ENCODE measurements at regions not wholly inside any gene's neighbourhood (a gene's known extent, or its start where the extent isn't known, plus 50 kb on each side); places are given as distances from the start of the nearest gene placed in this dataset.

DNA sequence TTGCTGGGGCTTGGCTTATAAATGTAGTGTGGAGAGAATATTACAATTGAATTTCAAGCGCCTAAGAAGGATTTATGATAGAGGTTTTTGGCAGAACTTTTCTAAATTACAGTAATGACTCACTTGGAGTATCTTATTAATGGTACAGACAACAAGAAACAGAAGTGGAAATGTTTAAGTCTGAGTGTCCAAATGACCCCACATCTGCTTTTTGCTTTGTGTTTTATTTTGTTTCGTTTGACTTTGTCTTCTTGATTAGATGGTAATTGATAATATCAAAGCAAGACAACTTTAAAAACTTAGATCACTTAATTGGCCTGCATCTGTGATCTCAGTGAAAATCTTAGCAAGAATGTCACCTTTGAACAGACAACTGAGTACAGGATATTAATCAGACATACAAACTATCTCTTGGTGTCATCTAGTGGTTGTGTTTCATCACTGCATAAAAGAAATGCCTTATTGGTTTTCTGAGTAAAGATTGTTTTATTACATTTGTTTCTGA lies 577.4 kb downstream of the ISL1 start:
- H3K4me3 ChIP-seq (ENCODE audit: control insufficient read depth, low read depth, low read length): no peak overlapping the region
- no peak for TF ChIP-seq CTCF (IDR thresholded peaks at IDR 0.05; ENCODE audit: control insufficient read depth, insufficient read depth, low read depth, low read length, missing control alignments)
- DNase-seq (ENCODE audit: low read depth): no peak

GRCh38 chr5:51961154-51961562 lies 577.9 kb downstream of the ISL1 start:
- TF ChIP-seq CTCF (IDR thresholded peaks at IDR 0.05; ENCODE audit: control insufficient read depth, insufficient read depth, low read depth, low read length, missing control alignments): no peak
- DNase-seq (ENCODE audit: low read depth): no peak
- no peak overlapping the region for H3K4me3 ChIP-seq (ENCODE audit: control insufficient read depth, low read depth, low read length)

DNA sequence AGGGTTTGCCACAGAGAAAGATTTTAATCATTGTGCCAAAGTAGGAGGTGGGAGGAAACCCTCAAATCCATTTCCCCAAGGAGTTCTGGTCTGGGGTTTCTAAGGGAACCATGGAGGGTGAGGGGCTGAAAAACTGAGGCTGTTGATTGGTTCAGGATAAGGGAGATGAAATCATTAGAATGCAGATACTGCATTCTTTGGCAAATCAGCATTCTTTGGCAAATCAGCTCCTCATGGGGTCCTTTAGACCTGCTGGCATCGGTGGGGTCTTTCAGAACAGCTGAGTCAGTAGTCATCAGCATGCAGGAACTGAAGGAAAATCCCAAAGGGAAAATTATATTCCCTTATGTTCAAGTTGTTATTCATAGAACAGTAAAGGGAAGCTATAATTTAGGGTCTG lies 585.5 kb downstream of the ISL1 start:
- DNase-seq (ENCODE audit: low read depth): no peak
- H3K4me3 ChIP-seq (ENCODE audit: control insufficient read depth, low read depth, low read length): no peak overlapping the region
- TF ChIP-seq CTCF (IDR thresholded peaks at IDR 0.05; ENCODE audit: control insufficient read depth, insufficient read depth, low read depth, low read length, missing control alignments): no peak

- H3K4me3 ChIP-seq (ENCODE audit: control insufficient read depth, low read depth, low read length): no peak overlapping the region
- no peak for TF ChIP-seq CTCF (IDR thresholded peaks at IDR 0.05; ENCODE audit: control insufficient read depth, insufficient read depth, low read depth, low read length, missing control alignments)
- no peak for DNase-seq (ENCODE audit: low read depth)
These were observed 591.6 kb downstream of the ISL1 start for GRCh38 chr5:51974834-51975233.

- H3K4me3 ChIP-seq (ENCODE audit: control insufficient read depth, low read depth, low read length): no peak overlapping the region
- no peak for DNase-seq (ENCODE audit: low read depth)
- no peak for TF ChIP-seq CTCF (IDR thresholded peaks at IDR 0.05; ENCODE audit: control insufficient read depth, insufficient read depth, low read depth, low read length, missing control alignments)
These were observed 593.8 kb downstream of the ISL1 start for GRCh38 chr5:51977014-51977413.

GRCh38 chr5:51983161-51983560 lies 599.9 kb downstream of the ISL1 start:
- no peak for DNase-seq (ENCODE audit: low read depth)
- no peak overlapping the region for H3K4me3 ChIP-seq (ENCODE audit: control insufficient read depth, low read depth, low read length)
- no peak for TF ChIP-seq CTCF (IDR thresholded peaks at IDR 0.05; ENCODE audit: control insufficient read depth, insufficient read depth, low read depth, low read length, missing control alignments)

DNA sequence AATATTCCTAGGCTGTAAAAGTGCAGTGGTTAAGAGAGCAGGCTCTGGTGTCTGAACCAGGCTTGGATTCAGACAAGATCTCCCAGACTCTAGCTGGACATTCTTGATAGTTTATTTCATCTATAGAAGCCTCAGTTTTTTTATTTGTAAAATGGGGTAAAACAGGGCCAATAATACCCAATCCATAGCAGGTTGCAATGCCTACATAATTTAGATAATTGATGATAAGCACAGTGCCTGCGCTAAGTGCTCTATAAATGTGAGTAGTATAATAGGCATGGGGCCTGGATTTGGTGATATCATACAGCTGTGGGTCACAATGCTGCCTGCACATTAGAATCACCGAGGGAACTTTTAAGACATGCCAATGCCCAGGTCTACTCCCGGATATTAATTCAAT lies 603.5 kb downstream of the ISL1 start:
- DNase-seq (ENCODE audit: low read depth): no peak
- H3K4me3 ChIP-seq (ENCODE audit: control insufficient read depth, low read depth, low read length): no peak overlapping the region
- TF ChIP-seq CTCF (IDR thresholded peaks at IDR 0.05; ENCODE audit: control insufficient read depth, insufficient read depth, low read depth, low read length, missing control alignments): no peak
